A673 (cell line): ENCODE measurements at regions not wholly inside any gene's neighbourhood (a gene's known extent, or its start where the extent isn't known, plus 50 kb on each side); places are given as distances from the start of the nearest gene placed in this dataset.

Experiments used
- BruUV-seq: library from RNA; stranded (reverse); fragments of 400-500 nt; replicated peaks from 2 replicates; lab custom pipeline; 2021; lab: Mats Ljungman, UMichigan
- CTCF ChIA-PET: fragments of 300-600 bp; sonication (Branson Sonifier 250); formaldehyde crosslinking; loops from one replicate; lab custom pipeline; 2022; ENCODE audit warnings: antibody characterized with exemption; lab: Charles Lee
- POLR2A ChIA-PET: fragments of 300-600 bp; sonication (Branson Sonifier 250); formaldehyde crosslinking; loops from one replicate; lab custom pipeline; 2022; ENCODE audit warnings: antibody characterized with exemption; ENCODE audit not compliant: low non-redundant PET; lab: Charles Lee
- DNase-seq: peaks from one replicate; pipeline ENCODE4 v3.0.0-alpha.2; 2015; ENCODE audit warnings: low spot score
- H3K27ac ChIP-seq: fragments of 200-600 bp; sonication (generic); 2 replicates; pipeline ENCODE4 v1.5.1; 2016; ENCODE audit warnings: mixed run types, low read depth, mild to moderate bottlenecking, mixed read lengths, antibody characterized with exemption, low read length; ENCODE audit not compliant: poor library complexity, severe bottlenecking
- H3K27me3 ChIP-seq: fragments of 200-600 bp; sonication (generic); replicated peaks from 2 replicates; pipeline ENCODE4 v1.6.1; 2017; ENCODE audit warnings: mixed run types, low read depth, mild to moderate bottlenecking, mixed read lengths, antibody characterized with exemption, low read length; ENCODE audit not compliant: insufficient read depth, poor library complexity
- H3K36me3 ChIP-seq: fragments of 200-600 bp; sonication (generic); 2 replicates; pipeline ENCODE4 v1.6.1; 2016; ENCODE audit warnings: mixed run types, mild to moderate bottlenecking, mixed read lengths, antibody characterized with exemption, low read length; ENCODE audit not compliant: insufficient read depth, poor library complexity, severe bottlenecking
- H3K4me1 ChIP-seq: fragments of 200-600 bp; sonication (generic); 2 replicates; pipeline ENCODE4 v1.6.1; 2017; ENCODE audit warnings: mixed run types, mild to moderate bottlenecking, mixed read lengths, antibody characterized with exemption, low read length; ENCODE audit not compliant: insufficient read depth, poor library complexity, severe bottlenecking
- H3K4me3 ChIP-seq: fragments of 200-600 bp; sonication (generic); 2 replicates; pipeline ENCODE4 v1.5.1; 2016; ENCODE audit warnings: low read depth, mixed run types, mild to moderate bottlenecking, mixed read lengths, low read length; ENCODE audit not compliant: poor library complexity, severe bottlenecking
- H3K9me3 ChIP-seq: fragments of 200-600 bp; sonication (generic); 2 replicates; pipeline ENCODE4 v1.6.1; 2016; ENCODE audit warnings: mixed run types, low read depth, mild to moderate bottlenecking, mixed read lengths, antibody characterized with exemption, low read length; ENCODE audit not compliant: poor library complexity, severe bottlenecking
- CTCF ChIP-seq: fragments of 300-800, 200-600 bp; sonication (generic); conservative IDR thresholded peaks from 2 replicates; pipeline ENCODE4 v1.5.1; 2017; ENCODE audit warnings: low read depth, mild to moderate bottlenecking, antibody characterized with exemption, low read length, moderate library complexity, mixed read lengths
- EZH2 ChIP-seq: fragments of 200-600 bp; sonication (generic); IDR thresholded peaks from 2 replicates; pipeline ENCODE4 v1.6.1; 2017; ENCODE audit warnings: borderline replicate concordance, low read depth, mild to moderate bottlenecking, mixed read lengths, antibody characterized with exemption, low read length; ENCODE audit not compliant: poor library complexity, severe bottlenecking
- intact Hi-C: fragments of 100-400 bp; cut with micrococcal nuclease; formaldehyde crosslinking; loops from one replicate; pipeline ENCODE4 v1.10.0; 2022; ENCODE audit not compliant: unreplicated experiment

- no TSS peak for BruUV-seq
- CTCF ChIA-PET = no interaction called here
- DNase-seq = no peak
- Histone ChIP-seq H3K27me3 (no peaks in the 10 kb centered on the region), H3K9me3 (no peaks in the 10 kb centered on the region), H3K4me3 (no peak overlapping the region), H3K4me1 (no peaks in the 10 kb centered on the region), H3K27ac (no peak overlapping the region), H3K36me3 (no peaks in the 10 kb centered on the region)
- POLR2A ChIA-PET = no interaction called here
- intact Hi-C loops = no loop called here
- TF ChIP-seq CTCF (no peak), EZH2 (no peak)
Measured at GRCh38 chr3:117045143-117045542, 335.6 kb downstream of the TUSC7 start.

- H3K27me3 ChIP-seq = no peaks in the 10 kb centered on the region
- no peak overlapping the region for H3K4me3 ChIP-seq
- ChIA-PET CTCF (interaction anchor here (0.7 kb wide), 1 partner anchor 323 kb away, joined by 4 read pairs; no protein-coding TSS in a partner anchor), POLR2A (no interaction called here)
- no peak overlapping the region for H3K27ac ChIP-seq
- no peak for TF ChIP-seq EZH2
- TF ChIP-seq CTCF = no peak
- no TSS peak for BruUV-seq
- intact Hi-C loops = no loop called here
- no peaks in the 10 kb centered on the region for H3K9me3 ChIP-seq
- no peaks in the 10 kb centered on the region for H3K4me1 ChIP-seq
- H3K36me3 ChIP-seq = no peaks in the 10 kb centered on the region
- DNase-seq = no peak
Measured at GRCh38 chr3:117047951-117048705, 338.5 kb downstream of the TUSC7 start.

- no peak overlapping the region for H3K27ac ChIP-seq
- intact Hi-C loops = no loop called here
- no peaks in the 10 kb centered on the region for H3K9me3 ChIP-seq
- TF ChIP-seq EZH2 (no peak), CTCF (no peak)
- POLR2A ChIA-PET = no interaction called here
- no peaks in the 10 kb centered on the region for H3K27me3 ChIP-seq
- CTCF ChIA-PET = no interaction called here
- no peak for DNase-seq
- no peak overlapping the region for H3K4me3 ChIP-seq
- no TSS peak for BruUV-seq
- H3K36me3 ChIP-seq = no peaks in the 10 kb centered on the region
- no peaks in the 10 kb centered on the region for H3K4me1 ChIP-seq
Measured at GRCh38 chr3:117052395-117052794, 342.8 kb downstream of the TUSC7 start.
